GM21786 (cell line): ENCODE measurements at regions not wholly inside any gene's neighbourhood (a gene's known extent, or its start where the extent isn't known, plus 50 kb on each side); places are given as distances from the start of the nearest gene placed in this dataset.

Source experiments
- ATAC-seq: cut with Tn5 transposase; IDR thresholded peaks from one replicate; pipeline ENCODE4 v1.9.1; 2021; ENCODE audit not compliant: unreplicated experiment

DNA sequence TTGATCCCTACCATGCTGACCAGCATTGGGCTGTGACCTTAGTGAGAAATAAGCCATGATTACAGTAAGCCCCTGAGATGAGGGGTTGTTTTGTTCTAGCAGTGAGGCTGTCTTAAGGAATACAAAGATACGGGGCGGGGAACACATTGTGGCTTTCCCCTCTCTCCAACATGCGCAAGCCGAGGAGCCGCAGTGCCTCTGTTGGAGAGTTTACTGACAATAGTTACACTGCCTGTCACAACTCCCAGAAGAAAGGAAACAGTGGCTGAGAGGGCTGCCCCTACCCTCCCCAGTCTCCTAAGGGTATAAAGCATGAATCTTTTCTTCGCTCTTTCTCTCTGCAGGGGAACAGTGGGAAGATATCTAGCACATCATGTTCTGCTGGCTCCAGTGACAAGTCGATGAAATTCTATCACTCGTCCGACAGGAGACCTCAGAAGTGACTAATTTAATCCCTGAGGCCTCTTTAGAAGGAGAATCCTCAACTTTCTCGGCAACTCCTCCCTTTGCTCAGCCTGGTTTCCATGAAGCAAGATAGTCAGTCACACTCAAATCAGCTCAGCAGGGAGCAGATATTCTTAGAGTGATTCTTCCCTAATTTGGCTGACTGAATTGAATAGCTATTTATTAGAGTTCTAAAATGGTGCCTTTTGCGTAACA lies 409.0 kb upstream of the PROK2 start:
- ATAC-seq: no peak

DNA sequence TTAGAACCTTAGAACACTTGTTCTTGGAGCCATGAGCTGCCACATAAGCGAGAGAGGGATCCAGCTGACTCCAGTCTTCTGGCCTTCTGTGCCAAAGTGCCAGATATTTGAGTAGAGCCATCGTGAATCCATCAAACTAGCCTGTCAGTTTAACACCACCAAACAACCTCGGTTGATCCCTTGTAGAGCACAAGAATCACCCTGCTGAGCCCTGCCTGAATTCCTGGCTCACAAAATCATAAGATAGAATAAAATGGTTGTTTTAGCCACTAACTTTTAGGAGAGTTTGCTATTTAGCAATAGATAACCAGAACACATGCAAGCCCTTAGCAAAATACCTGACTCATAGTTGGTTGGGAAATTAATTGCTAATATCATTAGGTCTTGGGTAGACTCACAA lies 407.6 kb upstream of the PROK2 start:
- no peak for ATAC-seq

DNA sequence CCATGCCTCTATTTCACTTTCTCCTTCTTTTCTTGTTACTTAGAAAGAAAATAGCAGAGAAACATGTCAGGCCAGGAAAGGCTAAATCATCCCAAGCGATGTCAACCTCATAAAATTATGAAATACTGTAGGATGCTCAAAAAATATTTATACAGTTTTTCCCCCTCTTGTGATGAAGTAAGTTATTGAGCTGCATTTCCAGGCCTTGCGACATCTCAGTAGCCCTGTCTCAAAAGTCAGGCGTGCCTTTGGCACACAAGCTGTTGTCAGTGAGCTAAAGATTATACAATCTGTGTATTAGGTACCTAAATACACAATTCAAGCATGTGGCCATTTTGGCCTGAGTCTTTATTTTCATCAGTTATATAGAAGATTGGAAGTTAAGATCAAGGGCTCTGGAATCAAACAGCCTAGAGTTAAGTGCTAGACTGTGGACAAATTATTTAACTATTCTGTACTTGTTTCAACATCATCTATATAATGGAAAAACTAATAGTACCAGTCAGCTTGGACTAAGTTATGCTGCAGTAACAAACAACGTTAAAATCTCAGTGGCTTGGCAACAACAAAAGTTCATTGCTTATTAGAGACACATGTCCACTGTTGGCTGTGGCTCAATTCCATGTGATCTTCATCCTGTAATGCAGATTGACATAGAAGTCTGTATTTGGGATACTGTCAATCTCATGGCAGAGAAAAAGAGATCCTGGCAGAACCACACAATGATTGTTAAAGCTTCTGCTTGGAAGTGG lies 406.4 kb upstream of the PROK2 start:
- ATAC-seq: no peak

DNA sequence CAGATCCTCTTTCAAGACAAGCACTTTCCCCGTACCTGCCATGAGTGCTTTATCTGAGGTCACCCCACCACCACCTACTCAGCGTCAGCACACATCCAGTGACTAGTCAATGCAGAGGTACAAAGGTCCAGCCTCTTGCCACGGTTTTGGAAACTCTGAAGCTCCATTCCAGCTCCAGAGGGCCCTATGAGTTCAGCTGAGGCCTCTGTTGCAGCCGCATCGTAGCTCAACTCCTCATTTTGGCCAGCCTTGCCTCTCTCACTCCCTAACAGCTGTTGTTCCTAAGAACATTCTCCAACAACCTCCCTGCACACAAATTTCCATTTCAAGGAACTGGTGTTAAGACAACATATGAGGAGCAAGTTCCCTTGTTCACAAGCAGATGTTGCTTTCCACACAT lies 405.1 kb upstream of the PROK2 start:
- ATAC-seq: no peak

DNA sequence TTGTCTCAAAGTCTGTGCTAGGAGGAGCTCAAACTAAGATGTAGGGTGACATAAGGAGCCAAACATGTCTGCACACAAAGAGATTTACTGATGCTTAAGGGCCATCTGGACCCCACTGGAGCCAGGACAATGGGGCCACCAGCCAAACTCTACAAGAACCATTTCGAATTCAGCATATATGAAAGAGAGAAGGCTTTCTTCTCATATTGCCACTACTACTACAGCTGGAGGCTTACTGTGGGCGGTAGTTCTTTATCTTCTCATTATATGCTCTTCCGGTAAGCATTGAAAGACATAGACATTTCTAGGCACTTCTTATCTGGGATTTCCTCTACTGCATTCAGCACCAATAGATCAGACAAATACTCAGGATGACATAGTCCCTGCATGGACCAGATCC lies 404.4 kb upstream of the PROK2 start:
- no peak for ATAC-seq

DNA sequence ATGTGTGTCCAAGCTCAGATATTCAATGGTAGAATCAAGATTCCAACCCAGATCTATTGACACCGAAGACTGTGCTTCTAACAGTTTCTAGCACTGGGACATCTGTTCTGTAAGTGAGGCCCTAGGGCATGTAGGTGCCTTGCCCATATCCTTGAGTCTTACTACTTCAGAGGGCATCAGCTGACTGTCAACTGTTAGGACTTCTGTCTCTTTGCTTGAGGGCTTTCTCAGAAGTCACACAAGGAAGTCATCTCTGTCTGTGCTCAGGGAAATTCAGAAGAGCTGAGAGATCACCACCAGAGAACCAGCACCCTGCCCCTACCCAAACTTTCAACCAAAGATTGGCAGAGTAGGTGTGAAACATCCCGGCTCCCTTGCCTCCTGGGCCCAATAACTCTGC lies 403.6 kb upstream of the PROK2 start:
- ATAC-seq: no peak

DNA sequence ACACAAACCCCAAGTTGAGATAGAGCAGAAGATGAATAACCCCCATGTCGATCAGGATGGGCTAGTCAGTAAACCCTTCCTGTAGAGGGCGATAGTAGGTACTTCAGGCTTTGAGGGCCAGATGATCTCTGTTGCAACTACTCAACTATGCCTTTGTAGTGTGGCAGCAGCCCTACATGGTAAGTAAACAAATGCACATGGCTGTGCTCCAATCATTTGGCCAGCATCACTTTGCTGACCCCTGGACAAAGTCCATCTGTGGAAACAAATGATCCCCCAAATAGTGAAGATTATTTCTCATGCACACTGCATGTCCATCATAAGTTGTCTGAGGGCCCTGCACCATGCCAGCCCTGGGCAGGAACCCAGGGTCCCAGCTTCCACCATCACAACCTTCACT lies 402.2 kb upstream of the PROK2 start:
- no peak for ATAC-seq

DNA sequence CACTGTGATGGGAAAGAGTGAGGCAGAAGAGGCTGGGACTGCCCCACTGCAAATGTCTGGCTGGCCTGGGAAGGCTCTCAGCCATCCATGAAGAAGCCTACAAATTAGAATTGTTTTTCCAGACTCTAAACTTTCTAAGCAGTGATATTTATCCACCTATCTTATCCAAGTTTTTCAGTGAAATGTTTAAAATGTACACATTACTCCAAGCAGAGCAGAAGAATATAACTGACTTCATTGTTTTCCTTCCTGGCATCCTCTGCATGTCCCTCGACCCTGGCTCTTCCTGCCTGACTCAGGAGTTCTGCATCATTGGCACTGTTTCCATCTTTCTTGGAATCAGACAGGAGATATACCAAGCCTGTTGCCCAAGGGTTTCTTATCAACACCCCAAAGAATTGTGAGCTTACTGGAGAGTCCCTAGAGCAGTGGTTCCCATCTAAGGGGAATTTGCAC lies 401.5 kb upstream of the PROK2 start:
- ATAC-seq: no peak

DNA sequence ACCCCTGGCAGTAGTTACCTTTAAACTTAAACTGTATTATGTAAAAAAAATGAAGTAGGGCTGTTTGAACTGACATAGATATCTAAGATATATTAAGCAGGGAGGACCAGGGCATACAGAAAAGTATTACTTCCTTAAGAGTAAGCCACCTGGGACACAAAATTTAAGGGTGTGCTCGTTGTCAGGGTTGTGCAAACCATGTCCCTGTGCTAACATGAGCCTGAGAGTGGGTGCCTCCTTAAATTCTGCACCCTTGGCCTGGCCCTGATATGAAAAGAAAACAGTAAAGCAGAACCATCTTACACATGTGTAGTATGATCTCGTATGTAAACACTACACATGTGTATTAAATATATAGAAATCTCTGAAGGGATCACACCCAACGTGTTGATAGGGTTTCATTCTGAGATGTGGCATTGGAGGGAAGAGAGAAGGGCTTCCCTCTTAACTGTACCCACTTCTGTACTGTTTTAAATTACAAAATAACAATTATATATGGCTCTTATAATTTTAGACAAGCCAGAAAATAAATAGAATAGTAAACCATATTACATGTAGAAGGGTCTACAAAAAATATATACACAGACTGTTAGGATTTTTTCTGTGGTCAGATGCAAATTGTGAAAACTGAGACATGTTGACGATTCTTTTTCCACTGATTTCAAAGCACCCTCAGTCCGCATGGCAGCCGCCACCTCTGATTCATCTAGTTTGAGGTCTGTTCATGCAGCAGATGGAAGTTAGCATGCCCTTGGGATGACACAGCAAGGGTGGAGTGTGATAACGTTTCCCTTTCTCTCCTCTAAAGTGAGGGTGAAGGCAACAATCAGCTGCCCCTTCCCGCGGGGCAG lies 400.8 kb upstream of the PROK2 start:
- no peak for ATAC-seq

DNA sequence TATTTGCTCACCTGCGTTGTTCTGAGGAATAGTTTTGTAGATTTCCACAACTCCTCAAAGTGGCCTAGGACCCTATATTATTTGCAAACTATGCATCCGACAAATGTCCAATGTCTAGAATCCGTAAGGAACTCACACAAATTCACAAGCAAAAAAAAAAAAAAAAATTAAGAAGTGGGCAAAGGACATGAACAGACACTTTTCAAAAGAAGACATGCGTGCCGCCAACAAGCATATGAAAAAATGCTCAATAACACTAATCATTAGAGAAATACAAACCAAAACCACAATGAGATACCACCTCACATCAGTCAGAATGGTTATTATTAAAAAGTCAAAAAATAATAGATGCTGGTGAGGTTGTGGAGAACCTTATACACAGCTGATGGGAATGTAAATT lies 398.5 kb upstream of the PROK2 start:
- no peak for ATAC-seq

DNA sequence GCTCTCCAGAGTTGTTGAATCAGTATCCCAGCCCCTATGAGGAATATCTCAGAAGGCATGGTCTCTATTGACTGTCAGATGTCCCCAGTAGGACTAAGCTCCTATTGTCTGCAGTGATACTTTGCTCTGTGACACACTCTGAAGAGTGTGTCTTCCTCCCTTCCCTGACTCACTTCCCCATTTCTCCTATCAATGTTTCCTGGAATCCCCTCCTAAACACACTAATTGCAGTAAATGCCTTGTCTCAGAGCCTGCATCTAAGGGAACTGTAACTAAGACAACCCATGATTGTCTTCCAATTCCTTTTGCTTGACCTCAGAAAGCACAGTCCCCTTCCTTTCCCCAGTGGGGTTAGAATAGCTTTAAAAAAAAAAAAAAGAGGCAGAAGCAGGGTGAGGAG lies 397.3 kb upstream of the PROK2 start:
- ATAC-seq: no peak

DNA sequence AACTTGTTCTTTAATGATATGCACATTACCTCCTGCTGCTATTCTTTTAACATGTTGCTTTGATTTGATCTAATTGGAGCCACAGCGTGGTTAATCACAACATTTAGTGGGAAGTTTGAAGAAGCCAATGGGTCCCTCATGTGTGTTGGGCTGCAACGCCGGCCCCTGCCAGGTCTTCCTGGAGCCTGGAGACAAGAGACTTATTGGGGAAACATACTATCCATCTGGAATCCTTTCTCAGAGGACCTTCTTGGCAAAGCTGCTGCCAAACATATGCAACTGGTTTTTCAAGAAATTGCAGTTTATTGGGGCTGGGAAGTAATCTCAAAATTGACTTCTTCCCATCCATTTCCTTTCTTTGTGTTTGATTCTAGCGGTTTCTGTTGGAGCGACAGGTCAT lies 396.3 kb upstream of the PROK2 start:
- no peak for ATAC-seq

DNA sequence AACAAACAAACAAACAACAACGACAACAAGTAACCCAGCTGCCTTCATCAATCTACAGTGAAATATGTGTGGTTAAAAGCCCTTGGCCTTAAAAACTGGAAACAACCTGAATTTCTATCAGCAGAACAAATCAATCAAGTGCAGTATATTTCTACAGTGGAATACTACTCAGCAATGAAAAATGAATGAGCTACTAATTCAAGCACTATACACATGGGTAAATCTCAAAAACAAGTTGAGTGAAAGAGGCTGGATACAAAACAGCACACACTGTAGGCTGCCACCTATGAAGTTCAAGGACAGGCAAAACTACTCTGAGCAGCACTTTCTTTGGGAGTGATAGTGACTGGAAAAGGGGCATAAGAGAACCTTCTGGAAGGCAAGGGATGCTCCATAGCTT lies 395.5 kb upstream of the PROK2 start:
- no peak for ATAC-seq

DNA sequence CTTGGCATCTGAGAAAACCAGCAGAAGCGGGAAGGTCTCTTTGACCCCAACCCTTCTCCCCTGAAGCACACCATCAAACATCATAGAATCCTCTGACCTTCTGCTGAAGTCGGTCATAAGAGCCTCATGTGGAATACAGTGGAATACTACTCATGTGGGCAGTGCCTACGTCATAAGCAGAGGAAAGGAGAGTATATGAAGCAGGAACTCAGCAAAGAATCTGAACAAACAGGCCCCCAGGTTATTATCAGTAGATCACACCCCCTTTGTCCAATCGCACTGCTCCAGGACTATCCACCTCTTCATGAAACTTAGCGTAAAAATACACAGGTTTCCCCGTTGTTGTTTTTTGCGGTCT lies 394.1 kb upstream of the PROK2 start:
- no peak for ATAC-seq

DNA sequence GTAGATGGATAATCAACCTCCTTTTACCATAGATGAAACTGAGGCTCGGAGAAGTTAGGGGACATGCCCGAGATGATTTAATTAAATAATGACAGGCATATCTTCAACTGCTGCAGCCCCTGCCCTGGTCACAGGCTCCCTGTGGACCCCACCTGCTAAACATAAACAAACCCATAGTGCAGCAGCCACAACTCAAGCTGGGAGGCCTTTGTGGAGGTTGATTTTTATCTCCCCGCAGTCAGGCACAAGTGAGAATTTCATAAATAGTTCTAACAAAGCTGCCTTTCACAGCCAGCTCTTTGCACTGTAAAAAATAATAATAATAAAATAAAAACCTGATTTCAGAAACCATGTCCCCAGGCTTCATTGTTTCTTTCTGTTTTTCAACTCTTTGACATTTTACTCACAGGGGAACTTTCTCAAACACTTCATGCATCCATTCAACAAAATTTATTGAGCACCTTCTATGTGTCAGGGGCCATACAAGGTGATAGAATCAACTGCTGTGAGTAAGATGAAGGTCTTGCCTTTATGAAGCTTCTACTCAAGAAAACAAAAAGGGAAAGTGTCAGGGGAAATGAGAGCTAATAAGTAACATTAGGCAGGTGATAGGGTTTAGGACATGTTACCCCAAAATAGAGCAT lies 393.6 kb upstream of the PROK2 start:
- no peak for ATAC-seq

DNA sequence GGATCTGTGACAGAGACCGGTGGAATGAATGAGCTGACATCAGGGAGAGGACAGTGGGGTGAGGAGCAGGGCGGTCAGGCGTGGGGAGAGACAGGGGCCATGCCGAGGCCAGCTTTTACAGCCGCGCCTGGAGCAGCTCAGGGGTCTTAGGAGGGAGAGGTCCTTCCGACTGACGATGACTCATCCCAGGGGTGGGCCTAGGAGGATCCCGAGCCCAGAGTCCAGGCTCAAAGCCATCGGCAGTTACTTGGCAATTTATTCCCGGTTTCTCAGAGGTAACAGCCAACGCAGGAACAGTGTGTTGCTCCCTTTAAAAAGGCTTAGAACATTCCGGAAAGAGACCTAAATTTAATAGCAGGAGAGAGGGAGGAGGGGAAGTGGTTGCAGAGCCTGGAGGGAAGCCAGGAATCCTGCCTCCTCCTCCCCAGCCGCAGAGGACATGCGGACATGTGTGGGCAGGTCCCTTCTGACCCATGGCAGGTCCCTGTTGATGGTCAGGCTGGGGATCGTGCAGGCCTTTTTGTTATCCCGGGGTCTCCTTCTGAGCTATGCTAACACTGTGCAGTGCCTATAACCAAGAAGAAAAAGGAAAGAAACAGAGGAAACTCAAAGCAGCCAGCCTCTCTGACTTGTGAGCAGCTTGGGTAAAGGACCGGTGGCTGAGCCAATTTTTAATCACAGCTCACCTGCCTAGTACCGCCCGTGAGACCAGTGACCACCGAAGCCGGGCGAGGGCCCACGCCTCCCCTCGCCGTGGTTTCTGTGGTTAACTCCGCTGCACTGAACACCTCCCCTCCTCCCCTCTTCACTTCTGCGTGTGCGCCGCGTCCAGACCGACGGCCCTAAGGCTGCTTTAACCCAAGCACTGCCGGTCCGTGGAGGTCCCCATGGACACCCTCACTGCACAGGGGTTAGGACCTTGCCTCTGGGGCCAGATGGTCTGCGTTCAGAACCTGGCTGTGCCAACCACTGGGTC lies 392.4 kb upstream of the PROK2 start:
- no peak for ATAC-seq

DNA sequence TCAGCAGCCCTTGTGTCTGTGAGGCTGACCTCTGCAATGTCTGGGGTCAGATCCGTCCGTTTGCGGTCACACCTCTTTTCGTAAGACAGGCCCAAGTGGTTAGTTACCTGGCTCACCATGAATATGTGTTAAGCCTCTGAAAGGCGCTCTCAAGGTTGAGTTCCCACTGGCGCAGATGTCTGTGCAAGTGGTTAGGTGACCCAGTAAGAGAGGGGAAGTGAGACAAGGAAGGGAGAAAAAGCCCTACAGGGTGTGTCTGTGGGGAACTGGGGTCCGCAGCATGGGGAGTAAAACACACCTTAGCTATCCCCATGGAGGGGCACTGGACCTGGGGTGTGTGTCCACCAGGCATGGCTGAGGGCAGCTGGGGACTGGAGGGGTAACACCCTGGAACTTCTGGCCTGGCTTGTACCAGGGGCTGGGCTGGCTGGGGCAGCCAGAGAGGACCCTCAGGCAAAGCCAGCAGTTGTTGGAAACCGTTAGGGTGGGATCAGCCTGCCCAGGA lies 391.6 kb upstream of the PROK2 start:
- peak; percentile 93 for ATAC-seq

DNA sequence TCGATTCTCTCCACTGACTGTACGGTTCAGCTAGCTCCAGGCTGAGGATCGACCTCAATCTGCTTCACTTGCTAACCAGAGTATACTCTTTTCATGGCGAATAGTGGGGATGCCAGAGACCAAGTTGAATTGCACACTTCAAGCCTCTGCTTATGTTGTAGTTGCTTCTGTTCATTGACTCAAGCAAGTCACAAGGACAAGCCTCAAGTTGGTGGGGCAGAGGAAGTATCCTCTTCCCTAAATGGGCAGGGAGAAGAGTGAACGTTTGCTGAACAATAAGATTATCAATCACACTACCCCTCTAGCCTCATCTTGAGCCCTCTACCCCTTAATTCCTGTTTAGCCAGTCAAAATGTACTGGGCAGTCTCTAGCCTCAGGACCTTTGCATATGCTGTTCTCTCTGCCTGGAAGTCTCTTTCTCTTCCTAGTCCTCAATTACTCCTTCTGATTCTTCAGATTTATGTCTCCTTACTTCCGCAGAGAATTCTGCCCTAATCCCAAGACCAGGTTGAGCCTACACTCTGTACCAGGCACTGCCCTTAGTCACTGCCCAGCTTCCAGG lies 390.4 kb upstream of the PROK2 start:
- no peak for ATAC-seq

DNA sequence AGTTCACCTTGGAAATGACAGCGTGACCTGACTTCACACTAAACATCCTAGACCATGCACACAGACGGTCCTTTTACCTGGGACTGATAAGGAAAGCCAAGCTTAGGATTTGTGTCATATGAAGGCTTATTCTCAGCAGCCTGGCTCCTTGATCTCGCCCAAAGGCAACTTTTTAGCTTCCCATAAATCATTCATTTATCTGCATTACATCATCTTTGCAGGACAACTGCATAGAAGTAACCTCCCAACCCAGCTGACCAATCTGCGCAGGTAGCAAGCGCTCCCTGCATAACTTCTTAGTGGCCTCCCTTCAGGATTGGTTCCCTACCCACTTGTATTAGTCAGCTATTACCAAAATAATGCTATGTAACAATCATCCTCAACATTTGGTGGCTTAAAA lies 389.9 kb upstream of the PROK2 start:
- ATAC-seq: no peak

DNA sequence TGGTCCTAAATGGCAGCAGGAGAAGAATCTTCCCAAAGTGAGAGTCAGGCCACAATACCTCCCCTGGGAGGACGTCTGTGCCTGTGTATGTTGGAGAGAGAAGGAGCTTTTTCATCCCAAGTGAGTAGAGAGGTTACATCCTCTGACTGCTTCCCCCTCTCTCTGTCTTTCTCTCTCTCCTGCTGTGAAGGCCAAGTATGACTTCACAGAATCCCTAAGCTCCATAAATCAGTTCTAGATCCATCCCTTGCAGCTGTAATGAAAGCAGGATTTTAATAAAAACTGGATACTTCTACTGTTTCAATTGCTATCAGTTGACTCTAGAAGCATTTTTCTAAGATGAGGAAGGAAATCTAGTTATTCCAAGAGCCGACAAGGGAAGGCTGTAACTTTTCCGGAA lies 389.1 kb upstream of the PROK2 start:
- no peak for ATAC-seq
